PC-9 (cell line): ENCODE measurements at regions not wholly inside any gene's neighbourhood (a gene's known extent, or its start where the extent isn't known, plus 50 kb on each side); places are given as distances from the start of the nearest gene placed in this dataset.

Source experiments
- BruUV-seq: library from RNA; stranded (reverse); fragments of 400-500 nt; replicated peaks from 2 replicates; lab custom pipeline; 2021; lab: Mats Ljungman, UMichigan
- CTCF ChIA-PET: fragments of 300-600 bp; sonication (Branson Sonifier 250); formaldehyde crosslinking; loops from one replicate; lab custom pipeline; 2022; ENCODE audit warnings: antibody characterized with exemption; lab: Charles Lee
- POLR2A ChIA-PET: fragments of 300-600 bp; sonication (Branson Sonifier 250); formaldehyde crosslinking; loops from one replicate; lab custom pipeline; 2022; ENCODE audit warnings: antibody characterized with exemption; ENCODE audit not compliant: unreplicated experiment; lab: Charles Lee
- DNase-seq, 2 experiments: peaks; one replicate each; pipeline versions ENCODE4 v3.0.0 to v3.0.0-alpha.2; 2015 to 2022; ENCODE audit warnings: mixed read lengths in 1 of 2
- H2AFZ ChIP-seq: fragments of 200-600 bp; sonication (generic); 2 replicates; pipeline ENCODE4 v1.8.1; 2017; ENCODE audit warnings: antibody characterized with exemption
- H3F3A ChIP-seq: fragments of 200-600 bp; sonication (generic); 2 replicates; pipeline ENCODE4 v1.8.1; 2017; ENCODE audit warnings: antibody characterized with exemption, mild to moderate bottlenecking, low read depth; ENCODE audit not compliant: insufficient read depth
- H3K27ac ChIP-seq: fragments of 200-600 bp; sonication (generic); 2 replicates; pipeline ENCODE4 v1.6.1; 2016; ENCODE audit warnings: mixed run types
- H3K27me3 ChIP-seq: fragments of 200-600 bp; sonication (generic); 2 replicates; pipeline ENCODE4 v1.6.1; 2016; ENCODE audit warnings: low read depth, mixed run types; ENCODE audit not compliant: insufficient read depth
- H3K36me3 ChIP-seq: fragments of 200-600 bp; sonication (generic); 2 replicates; pipeline ENCODE4 v1.6.1; 2016; ENCODE audit warnings: low read depth, mixed run types
- H3K4me1 ChIP-seq: fragments of 200-600 bp; sonication (generic); replicated peaks from 2 replicates; pipeline ENCODE4 v1.6.1; 2016; ENCODE audit warnings: mixed run types; ENCODE audit not compliant: insufficient read depth
- H3K4me2 ChIP-seq: fragments of 200-600 bp; sonication (generic); 2 replicates; pipeline ENCODE4 v1.6.1; 2017; ENCODE audit warnings: mixed run types
- H3K4me3 ChIP-seq: fragments of 200-600 bp; sonication (generic); 2 replicates; pipeline ENCODE4 v1.6.1; 2016; ENCODE audit warnings: mixed run types
- H3K79me2 ChIP-seq: fragments of 200-600 bp; sonication (generic); 2 replicates; pipeline ENCODE4 v1.6.1; 2017; ENCODE audit warnings: low read depth, mixed run types
- H3K9me2 ChIP-seq: fragments of 200-600 bp; sonication (generic); 2 replicates; pipeline ENCODE4 v1.8.1; 2017; ENCODE audit warnings: mild to moderate bottlenecking; ENCODE audit not compliant: insufficient read depth
- H3K9me3 ChIP-seq: fragments of 200-600 bp; sonication (generic); 2 replicates; pipeline ENCODE4 v1.8.1; 2016; ENCODE audit warnings: low read depth; ENCODE audit not compliant: insufficient read depth
- H4K20me1 ChIP-seq: fragments of 200-600 bp; sonication (generic); 2 replicates; pipeline ENCODE4 v1.8.1; 2017; ENCODE audit not compliant: insufficient read depth
- CTCF ChIP-seq: fragments of 200-600 bp; sonication (generic); conservative IDR thresholded peaks from 2 replicates; pipeline ENCODE4 v1.6.1; 2017; ENCODE audit warnings: mixed run types, antibody characterized with exemption, mild to moderate bottlenecking, moderate library complexity
- EZH2 ChIP-seq: fragments of 200-600 bp; sonication (generic); IDR thresholded peaks from 2 replicates; pipeline ENCODE4 v1.8.0; 2017; ENCODE audit warnings: antibody characterized with exemption, low read depth
- intact Hi-C: fragments of 100-400 bp; cut with micrococcal nuclease; formaldehyde crosslinking; loops from one replicate; pipeline ENCODE4 v1.10.0; 2022; ENCODE audit not compliant: unreplicated experiment

DNA sequence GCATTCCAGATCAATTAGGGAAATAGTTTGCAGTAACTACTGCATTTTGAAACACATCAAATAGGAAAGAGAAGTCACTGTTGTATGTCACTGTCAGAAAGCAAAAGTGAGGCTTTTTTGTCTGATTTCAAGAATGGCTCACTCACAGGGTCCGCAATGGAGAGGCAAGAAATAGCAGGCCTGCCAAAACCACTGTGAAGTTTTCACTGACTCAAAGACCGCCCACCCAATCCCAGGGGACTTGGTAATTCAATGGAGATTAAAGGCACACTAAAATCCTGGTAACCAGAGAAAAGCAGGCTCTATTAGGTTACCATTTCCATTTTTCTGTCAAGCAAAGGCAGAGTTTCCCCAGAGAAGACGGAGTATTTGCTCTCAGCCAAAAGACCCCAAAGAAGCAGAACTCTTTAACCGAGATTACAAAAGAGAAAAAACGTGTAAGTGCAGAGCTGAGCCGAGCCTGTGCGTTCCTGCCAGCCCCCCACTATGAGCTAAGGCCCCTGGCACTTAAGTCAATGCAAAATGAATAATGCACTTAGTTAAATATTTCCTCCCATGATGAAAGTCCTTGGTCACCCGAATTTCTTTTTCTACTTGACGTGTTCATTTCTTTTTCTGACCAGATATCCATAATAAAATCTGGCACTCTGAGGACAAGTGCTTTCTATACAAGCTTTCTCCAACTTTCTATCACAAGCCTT lies 57.0 kb downstream of the FOXL1 start:
- no peaks in the 10 kb centered on the region for H3K36me3 ChIP-seq
- H3K4me1 ChIP-seq: no peaks in the 10 kb centered on the region
- no peaks in the 10 kb centered on the region for H3F3A ChIP-seq
- H3K4me2 ChIP-seq: no peak overlapping the region
- POLR2A ChIA-PET: no interaction called here
- H3K79me2 ChIP-seq: no peaks in the 10 kb centered on the region
- no peaks in the 10 kb centered on the region for H4K20me1 ChIP-seq
- H3K9me3 ChIP-seq: no peaks in the 10 kb centered on the region
- no TSS peak for BruUV-seq
- CTCF ChIA-PET: no interaction called here
- no peak overlapping the region for H3K27ac ChIP-seq
- TF ChIP-seq EZH2: no peak
- TF ChIP-seq CTCF: no peak
- DNase-seq: no peak
- no peak overlapping the region for H3K4me3 ChIP-seq
- H3K27me3 ChIP-seq: peaks cover 100% of the 10 kb centered on the region
- intact Hi-C loops: no loop called here
- no peaks in the 10 kb centered on the region for H3K9me2 ChIP-seq
- H2AFZ ChIP-seq: no peak overlapping the region

DNA sequence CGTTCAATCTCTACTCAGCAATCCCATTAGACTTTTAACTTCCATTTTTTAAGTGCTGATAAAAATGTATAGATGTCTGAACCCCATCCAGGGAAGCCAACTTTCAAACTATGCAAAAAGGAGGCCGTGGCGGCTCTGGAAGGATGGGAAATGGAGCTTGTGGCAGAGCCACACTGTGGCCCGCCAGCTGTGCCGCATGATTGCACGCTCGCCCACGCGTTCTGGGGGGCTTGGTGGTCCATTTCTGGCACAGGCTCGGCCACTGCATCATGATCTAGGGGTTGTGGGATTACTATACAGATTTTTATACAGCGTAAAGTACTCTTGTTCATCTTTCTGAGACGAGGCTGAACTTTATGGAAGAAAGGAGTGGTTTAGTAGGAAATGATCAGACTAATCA lies 57.6 kb downstream of the FOXL1 start:
- H3K27me3 ChIP-seq: peaks cover 100% of the 10 kb centered on the region
- intact Hi-C loops: no loop called here
- no peak overlapping the region for H3K4me3 ChIP-seq
- H3K4me1 ChIP-seq: no peaks in the 10 kb centered on the region
- H3K36me3 ChIP-seq: no peaks in the 10 kb centered on the region
- no peak for TF ChIP-seq CTCF
- no peak for TF ChIP-seq EZH2
- H4K20me1 ChIP-seq: no peaks in the 10 kb centered on the region
- no peaks in the 10 kb centered on the region for H3F3A ChIP-seq
- no peak for DNase-seq
- no peak overlapping the region for H2AFZ ChIP-seq
- H3K4me2 ChIP-seq: no peak overlapping the region
- ChIA-PET CTCF (no interaction called here), POLR2A (no interaction called here)
- H3K9me2 ChIP-seq: no peaks in the 10 kb centered on the region
- BruUV-seq: no TSS peak
- H3K9me3 ChIP-seq: no peaks in the 10 kb centered on the region
- H3K79me2 ChIP-seq: no peaks in the 10 kb centered on the region
- no peak overlapping the region for H3K27ac ChIP-seq

GRCh38 chr16:86637744-86638143 lies 59.4 kb downstream of the FOXL1 start:
- TF ChIP-seq CTCF: no peak
- no peak for TF ChIP-seq EZH2
- ChIA-PET CTCF (no interaction called here), POLR2A (no interaction called here)
- H3K9me2 ChIP-seq: no peaks in the 10 kb centered on the region
- H3K9me3 ChIP-seq: no peaks in the 10 kb centered on the region
- no peaks in the 10 kb centered on the region for H3K36me3 ChIP-seq
- intact Hi-C loops: no loop called here
- H3K27ac ChIP-seq: no peak overlapping the region
- no TSS peak for BruUV-seq
- no peaks in the 10 kb centered on the region for H4K20me1 ChIP-seq
- H3K79me2 ChIP-seq: no peaks in the 10 kb centered on the region
- DNase-seq: no peak
- H3K27me3 ChIP-seq: peaks cover 100% of the 10 kb centered on the region
- H3K4me1 ChIP-seq: no peaks in the 10 kb centered on the region
- no peak overlapping the region for H3K4me2 ChIP-seq
- no peaks in the 10 kb centered on the region for H3F3A ChIP-seq
- no peak overlapping the region for H2AFZ ChIP-seq
- no peak overlapping the region for H3K4me3 ChIP-seq
